DMS153 treated with DMSO at 0.1 percent for 48 hours (cell line): ENCODE measurements at regions not wholly inside any gene's neighbourhood (a gene's known extent, or its start where the extent isn't known, plus 50 kb on each side); places are given as distances from the start of the nearest gene placed in this dataset.

Source experiments
- DNase-seq: peaks from one replicate; lab custom pipeline; 2025; ENCODE audit not compliant: unreplicated experiment; lab: John Stamatoyannopoulos, UW

DNA sequence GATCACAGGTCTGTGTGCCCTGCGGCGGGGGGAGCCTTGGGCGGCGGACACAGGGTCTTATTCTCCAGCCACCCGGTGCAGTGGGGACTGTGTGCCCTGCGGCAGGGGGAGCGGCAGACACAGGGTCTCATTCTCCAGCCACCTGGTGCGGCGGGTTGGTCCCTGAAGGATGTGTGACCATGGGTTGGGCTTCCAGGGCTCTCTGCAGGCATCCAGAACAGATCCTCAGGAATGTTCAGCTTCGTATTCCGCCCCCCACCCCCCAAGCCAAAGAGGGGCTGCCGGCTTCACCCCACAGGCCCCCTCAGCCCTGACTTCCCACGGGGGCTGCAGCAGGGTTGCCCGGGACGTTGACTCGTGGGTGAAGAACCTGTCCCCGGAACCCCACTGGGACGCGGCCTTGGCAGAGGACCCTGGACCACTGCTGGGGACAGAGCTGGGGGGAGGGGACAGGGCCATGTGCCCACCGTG, 154.5 kb upstream of the PPP2R2D start:
- DNase-seq = no peak

DNA sequence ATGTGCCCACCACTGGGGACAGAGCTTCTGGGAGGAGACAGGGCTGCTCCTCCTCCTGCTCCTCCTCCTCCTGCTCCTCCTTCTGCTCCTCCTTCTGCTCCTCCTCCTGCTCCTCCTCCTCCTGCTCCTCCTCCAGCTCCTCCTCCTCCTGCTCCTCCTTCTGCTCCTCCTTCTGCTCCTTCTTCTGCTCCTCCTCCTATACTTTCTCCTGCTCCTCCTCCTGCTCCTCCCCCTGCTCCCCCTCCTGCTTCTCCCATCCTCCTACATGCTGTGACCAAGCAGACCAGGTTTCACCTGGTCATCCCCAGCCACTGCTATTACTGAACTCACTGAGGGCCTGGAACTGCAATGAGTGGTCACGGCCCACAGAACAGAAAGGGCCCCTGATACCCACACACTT, 154.0 kb upstream of the PPP2R2D start:
- no peak for DNase-seq

DNA sequence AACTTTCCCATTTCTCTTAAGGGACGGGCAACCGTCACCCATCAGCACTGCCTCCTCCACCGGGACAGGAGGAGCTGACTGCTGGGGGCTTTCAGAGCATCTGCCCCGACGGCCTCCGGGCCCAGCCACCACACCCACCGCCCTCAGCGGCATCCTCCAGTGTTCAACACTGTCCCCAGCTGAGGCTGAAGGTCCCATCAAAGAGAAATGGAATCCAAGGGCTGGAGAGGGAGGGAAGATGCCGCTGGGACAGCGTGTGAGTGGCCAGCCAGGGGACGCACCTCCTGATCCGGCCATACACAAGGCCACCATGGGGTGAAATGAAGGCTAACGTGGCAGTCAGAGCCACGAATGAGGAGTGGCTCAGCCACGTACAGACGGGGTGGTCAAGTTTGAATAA, 153.6 kb upstream of the PPP2R2D start:
- no peak for DNase-seq

- DNase-seq = no peak
Measured at GRCh38 chr10:131747791-131748190, 153.0 kb upstream of the PPP2R2D start.

- DNase-seq = no peak
Measured at GRCh38 chr10:131748191-131748590, 152.6 kb upstream of the PPP2R2D start.

GRCh38 chr10:131748831-131749766, 151.7 kb upstream of the PPP2R2D start:
- DNase-seq = no peak

- DNase-seq = no peak
Measured at GRCh38 chr10:131749767-131750142, 151.1 kb upstream of the PPP2R2D start.

DNA sequence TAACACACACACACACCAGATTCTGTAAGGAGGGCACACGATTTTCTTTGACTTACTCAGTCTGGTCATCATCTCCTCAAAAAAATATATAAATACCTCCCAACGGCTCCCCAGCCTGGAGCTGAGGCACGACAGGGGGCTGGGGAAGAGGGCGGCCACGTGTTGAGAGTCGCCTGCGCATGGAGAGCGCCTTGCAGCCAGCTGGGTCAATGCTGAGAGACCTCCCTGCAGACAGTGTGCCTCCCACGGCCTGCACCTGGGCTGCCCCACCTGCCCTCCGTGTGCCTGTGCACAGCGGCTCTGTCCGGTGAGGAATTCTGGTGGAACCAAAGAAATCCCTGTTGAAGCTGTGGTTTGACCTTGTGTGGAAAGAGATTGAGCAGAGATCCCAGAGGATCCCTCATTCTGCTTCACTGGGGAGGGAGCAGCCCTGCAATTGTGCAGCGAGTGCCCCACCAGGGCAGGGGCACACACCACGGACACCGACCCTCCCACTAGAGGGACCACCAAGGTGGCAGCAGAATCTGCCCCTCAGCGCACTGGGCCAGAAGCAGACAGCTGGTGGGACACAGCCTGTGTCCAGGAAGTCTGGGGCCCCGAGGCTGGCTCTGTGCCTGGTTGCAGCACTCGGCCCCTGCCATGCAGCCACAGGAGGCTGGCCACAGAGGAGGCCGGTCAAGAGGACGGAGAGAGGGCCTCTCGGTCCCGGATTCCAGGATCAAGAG, 150.5 kb upstream of the PPP2R2D start:
- DNase-seq = no peak

DNA sequence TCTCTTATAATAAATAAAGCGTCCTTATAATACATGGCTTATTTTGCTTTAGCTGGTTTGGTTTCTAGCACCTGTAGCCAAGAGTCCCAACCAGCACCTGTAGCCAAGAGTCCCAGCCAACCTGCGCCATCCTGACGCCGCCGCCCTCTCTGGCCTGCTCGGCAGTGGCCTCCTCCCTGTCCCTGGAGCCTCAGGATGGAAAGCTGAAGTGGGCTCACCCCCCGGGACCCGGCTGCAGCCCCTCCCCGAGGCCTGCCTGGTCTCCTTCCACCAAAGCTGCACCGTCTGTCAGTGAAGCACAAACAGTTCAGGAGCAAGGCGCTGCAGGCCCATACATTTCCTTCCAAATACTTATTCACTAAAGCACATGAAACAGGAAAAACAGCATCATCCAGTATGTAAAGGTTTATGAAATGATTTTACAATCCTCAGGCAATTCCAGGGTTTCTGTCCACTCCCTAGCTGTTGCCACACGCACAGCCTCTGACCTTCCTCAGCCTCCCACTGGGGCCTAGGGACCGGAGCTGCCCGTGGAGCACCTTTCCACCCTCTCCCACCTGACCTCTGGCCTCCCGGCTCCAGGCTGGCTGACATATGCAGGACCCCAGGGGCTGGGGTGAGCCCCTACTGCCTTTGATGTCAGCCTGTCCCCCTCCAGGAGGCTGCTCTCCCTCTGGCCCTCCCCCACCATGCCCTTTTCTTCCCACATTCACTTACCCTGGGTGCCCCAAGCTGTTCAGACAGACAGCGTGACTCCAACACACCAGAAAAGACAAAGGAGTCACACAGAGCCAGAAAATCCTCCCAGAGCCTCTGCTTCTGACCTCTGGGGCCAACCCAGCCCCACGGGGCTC, 149.6 kb upstream of the PPP2R2D start:
- DNase-seq = no peak

GRCh38 chr10:131751827-131752775, 148.7 kb upstream of the PPP2R2D start:
- DNase-seq = no peak

- DNase-seq = no peak
Measured at GRCh38 chr10:131753336-131753735, 147.5 kb upstream of the PPP2R2D start.

GRCh38 chr10:131755200-131755599, 145.6 kb upstream of the PPP2R2D start:
- DNase-seq = no peak

DNA sequence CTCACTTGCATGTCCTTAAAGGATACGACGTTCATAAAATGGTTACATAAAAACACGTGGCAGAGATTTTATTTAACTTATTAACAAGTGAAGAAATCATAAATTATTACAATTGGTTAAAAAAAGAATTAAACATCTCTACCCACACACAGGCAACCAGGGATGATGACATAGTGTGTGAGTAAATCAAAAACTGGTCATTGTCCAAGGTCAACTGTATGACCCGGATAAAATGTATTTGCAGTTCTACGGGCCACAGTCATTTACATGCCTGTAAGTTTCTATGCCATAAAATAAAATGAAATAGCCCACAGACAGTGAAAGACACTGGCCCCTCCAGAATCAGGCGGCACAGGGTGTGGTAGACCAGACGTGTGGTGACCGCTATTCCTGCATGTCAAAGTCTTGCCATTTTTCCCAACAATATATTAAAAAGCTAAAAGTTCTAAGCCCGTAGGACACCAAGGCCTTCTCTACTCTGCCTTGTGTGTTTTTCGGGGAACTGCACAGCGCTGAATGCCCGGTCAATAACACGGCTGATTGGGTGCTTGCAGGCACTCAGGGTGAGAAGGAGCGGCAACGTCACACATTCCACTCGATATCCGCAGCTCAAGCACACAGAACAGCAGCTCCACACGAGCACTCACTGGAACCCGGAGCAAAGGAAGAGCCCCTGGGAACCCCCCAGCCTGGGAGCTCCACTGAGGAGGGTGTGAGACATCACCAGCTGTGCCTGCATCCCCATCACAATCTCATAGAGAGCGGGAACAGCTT, 143.3 kb upstream of the PPP2R2D start:
- DNase-seq = no peak

- DNase-seq = no peak
Measured at GRCh38 chr10:131758062-131758938, 142.5 kb upstream of the PPP2R2D start.

GRCh38 chr10:131758939-131759301, 141.9 kb upstream of the PPP2R2D start:
- no peak for DNase-seq

- DNase-seq = no peak
Measured at GRCh38 chr10:131759347-131759746, 141.5 kb upstream of the PPP2R2D start.

DNA sequence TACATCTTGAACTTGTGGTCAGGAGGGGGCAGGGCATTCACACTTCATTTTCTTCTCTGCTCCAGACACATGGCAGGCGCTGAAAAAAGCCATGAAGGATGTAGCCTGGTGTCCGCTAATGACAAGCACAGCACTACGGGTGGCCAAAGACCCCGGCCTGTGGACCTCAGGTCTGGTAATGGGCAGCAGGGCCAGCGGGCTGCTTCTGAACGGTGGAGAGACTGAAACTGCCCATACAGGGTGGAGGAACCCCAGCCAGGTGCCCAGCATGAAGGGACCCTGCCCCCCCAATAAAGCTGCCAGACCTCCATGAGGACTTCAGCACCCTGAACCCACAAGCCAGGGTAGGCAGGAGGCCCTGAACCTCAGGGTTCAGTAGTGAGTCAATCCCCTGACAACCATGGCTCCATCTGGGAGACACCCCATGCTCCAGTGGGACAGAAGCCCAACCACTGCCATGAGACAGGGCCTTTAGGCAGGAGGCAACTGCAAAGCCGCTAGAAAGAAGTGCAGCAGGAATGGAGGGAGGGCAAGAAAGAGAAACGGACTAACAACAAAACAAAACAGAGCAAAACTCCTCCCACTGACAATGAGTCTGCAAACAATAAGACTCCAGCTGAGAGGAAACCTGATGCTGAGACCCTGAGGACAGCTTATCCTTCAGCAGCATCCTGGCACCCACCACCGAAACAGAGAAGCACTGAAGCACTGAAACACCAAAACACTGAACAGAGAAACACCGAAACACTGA, 140.2 kb upstream of the PPP2R2D start:
- no peak for DNase-seq
